ENCODE measurements at regions not wholly inside any gene's neighbourhood (a gene's known extent, or its start where the extent isn't known, plus 50 kb on each side); places are given as distances from the start of the nearest gene placed in this dataset.

GRCh38 chr2:65564299-65564698 lies 131.9 kb upstream of the SPRED2 start:
- TF ChIP-seq NFATC4 (CRISPR knock-in tag; IDR thresholded peaks at IDR 0.05) = no peak
- no peak for TF ChIP-seq ELF4 (CRISPR knock-in tag; IDR thresholded peaks at IDR 0.05; ENCODE audit: low read depth)
- TF ChIP-seq, protein P1, sequence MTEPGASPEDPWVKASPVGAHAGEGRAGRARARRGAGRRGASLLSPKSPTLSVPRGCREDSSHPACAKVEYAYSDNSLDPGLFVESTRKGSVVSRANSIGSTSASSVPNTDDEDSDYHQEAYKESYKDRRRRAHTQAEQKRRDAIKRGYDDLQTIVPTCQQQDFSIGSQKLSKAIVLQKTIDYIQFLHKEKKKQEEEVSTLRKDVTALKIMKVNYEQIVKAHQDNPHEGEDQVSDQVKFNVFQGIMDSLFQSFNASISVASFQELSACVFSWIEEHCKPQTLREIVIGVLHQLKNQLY (CRISPR knock-in tag; IDR thresholded peaks at IDR 0.05) = no peak
- no peak for TF ChIP-seq ZNF138 (CRISPR knock-in tag; conservative IDR thresholded peaks at IDR 0.05)
- no peak for TF ChIP-seq NFYB (CRISPR knock-in tag; conservative IDR thresholded peaks at IDR 0.05; ENCODE audit: low read depth)
- TF ChIP-seq, protein P2, sequence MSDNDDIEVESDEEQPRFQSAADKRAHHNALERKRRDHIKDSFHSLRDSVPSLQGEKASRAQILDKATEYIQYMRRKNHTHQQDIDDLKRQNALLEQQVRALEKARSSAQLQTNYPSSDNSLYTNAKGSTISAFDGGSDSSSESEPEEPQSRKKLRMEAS (CRISPR knock-in tag; IDR thresholded peaks at IDR 0.05) = no peak
- TF ChIP-seq FOXP4 (CRISPR knock-in tag; IDR thresholded peaks at IDR 0.05) = no peak
- TF ChIP-seq ZNF512 (CRISPR knock-in tag; IDR thresholded peaks at IDR 0.05; ENCODE audit: borderline replicate concordance) = no peak

Data from WTC11 (cell line).